GM19395 (cell line): ENCODE measurements at regions not wholly inside any gene's neighbourhood (a gene's known extent, or its start where the extent isn't known, plus 50 kb on each side); places are given as distances from the start of the nearest gene placed in this dataset.
"Not testable (repeated sequence)": the region's sequence is repeated elsewhere in the genome, so short reads cannot be mapped to it uniquely, and the experiment has no call there.

Experiments used
- ATAC-seq: cut with Tn5 transposase; IDR thresholded peaks from one replicate; pipeline ENCODE4 v1.9.1; 2021; ENCODE audit warnings: mild to moderate bottlenecking, moderate library complexity; ENCODE audit not compliant: unreplicated experiment

GRCh38 chr18:1102848-1103247 is 198.2 kb downstream of the ADCYAP1 start:
- no peak for ATAC-seq

GRCh38 chr18:1103537-1103936 is 198.9 kb downstream of the ADCYAP1 start:
- no peak for ATAC-seq

GRCh38 chr18:1104181-1104881 is 199.7 kb downstream of the ADCYAP1 start:
- no peak for ATAC-seq

- ATAC-seq, result no peak
Observed at GRCh38 chr18:1124495-1124894, 219.8 kb downstream of the ADCYAP1 start.

GRCh38 chr18:1133541-1133940 is 228.9 kb downstream of the ADCYAP1 start:
- no peak for ATAC-seq

- ATAC-seq, result no peak
Observed at GRCh38 chr18:1147730-1148129, 243.1 kb downstream of the ADCYAP1 start.

- ATAC-seq, result no peak
Observed at GRCh38 chr18:1149709-1150108, 245.0 kb downstream of the ADCYAP1 start.

- no peak for ATAC-seq
Observed at GRCh38 chr18:1150344-1150743, 245.7 kb downstream of the ADCYAP1 start.

- not testable (repeated sequence) for ATAC-seq
Observed at GRCh38 chr18:1152958-1153357, 248.3 kb downstream of the ADCYAP1 start.

- no peak for ATAC-seq
Observed at GRCh38 chr18:1173593-1173992, 268.9 kb downstream of the ADCYAP1 start.

- ATAC-seq, result no peak
Observed at GRCh38 chr18:1177232-1177631, 272.6 kb downstream of the ADCYAP1 start.

GRCh38 chr18:1191341-1191740 is 286.7 kb downstream of the ADCYAP1 start:
- ATAC-seq, result no peak

- no peak for ATAC-seq
Observed at GRCh38 chr18:1213126-1213525, 308.5 kb downstream of the ADCYAP1 start.

GRCh38 chr18:1222880-1223279 is 318.2 kb downstream of the ADCYAP1 start:
- no peak for ATAC-seq

- ATAC-seq, result no peak
Observed at GRCh38 chr18:1227025-1227424, 322.4 kb downstream of the ADCYAP1 start.

- ATAC-seq, result no peak
Observed at GRCh38 chr18:1229634-1230033, 325.0 kb downstream of the ADCYAP1 start.

- no peak for ATAC-seq
Observed at GRCh38 chr18:1232867-1233266, 328.2 kb downstream of the ADCYAP1 start.

GRCh38 chr18:1240701-1241100 is 336.0 kb downstream of the ADCYAP1 start:
- ATAC-seq, result no peak

- no peak for ATAC-seq
Observed at GRCh38 chr18:1244397-1245122, 339.9 kb downstream of the ADCYAP1 start.

GRCh38 chr18:1246827-1247226 is 342.2 kb downstream of the ADCYAP1 start:
- no peak for ATAC-seq

- ATAC-seq, result no peak
Observed at GRCh38 chr18:1252534-1252933, 347.9 kb downstream of the ADCYAP1 start.

GRCh38 chr18:1252936-1253335 is 348.3 kb downstream of the ADCYAP1 start:
- no peak for ATAC-seq
